OCI-LY3 (cell line): ENCODE measurements at regions not wholly inside any gene's neighbourhood (a gene's known extent, or its start where the extent isn't known, plus 50 kb on each side); places are given as distances from the start of the nearest gene placed in this dataset.

Source experiments
- H2AFZ ChIP-seq: fragments of 200-600, 300-600 bp; shearing (Covaris generic); 2 replicates; pipeline ENCODE4 v1.6.0; 2014; ENCODE audit warnings: antibody characterized with exemption, low read depth, low read length
- H3K27ac ChIP-seq: fragments of 200-600, 300-600 bp; sonication (generic); 2 replicates; pipeline ENCODE4 v1.5.1; 2014; ENCODE audit warnings: mild to moderate bottlenecking, low read length, moderate library complexity, mixed read lengths
- H3K27me3 ChIP-seq: fragments of 200-600, 300-600 bp; sonication (generic); 2 replicates; pipeline ENCODE4 v1.6.1; 2014; ENCODE audit warnings: low read depth, low read length, mixed read lengths
- H3K36me3 ChIP-seq: fragments of 200-600, 300-600 bp; sonication (generic); replicated peaks from 2 replicates; pipeline ENCODE3; 2014; ENCODE audit warnings: low read depth, low read length, mixed read lengths
- H3K4me1 ChIP-seq: fragments of 300-600, 200-600 bp; sonication (generic); 2 replicates; pipeline ENCODE4 v1.6.1; 2014; ENCODE audit warnings: low read length, mixed read lengths
- H3K4me2 ChIP-seq: fragments of 200-600, 300-600 bp; sonication (generic); 2 replicates; pipeline ENCODE4 v1.6.1; 2014; ENCODE audit warnings: low read length, mixed read lengths
- H3K4me3 ChIP-seq: fragments of 300-600, 200-600 bp; sonication (generic); 2 replicates; pipeline ENCODE4 v1.5.1; 2014; ENCODE audit warnings: antibody characterized with exemption, mild to moderate bottlenecking, low read length, moderate library complexity
- H3K79me2 ChIP-seq: fragments of 300-600, 200-600 bp; shearing (Covaris generic); 2 replicates; pipeline ENCODE4 v1.6.1; 2014; ENCODE audit warnings: mild to moderate bottlenecking, low read length, mixed read lengths
- H3K9ac ChIP-seq: fragments of 300-600, 200-600 bp; shearing (Covaris generic); 2 replicates; pipeline ENCODE4 v1.6.0; 2014; ENCODE audit warnings: mild to moderate bottlenecking, low read length, moderate library complexity
- H3K9me3 ChIP-seq: fragments of 200-600, 300-600 bp; shearing (Covaris generic); 2 replicates; pipeline ENCODE4 v1.6.1; 2014; ENCODE audit warnings: low read length, mixed read lengths; ENCODE audit not compliant: insufficient read depth
- H4K20me1 ChIP-seq: fragments of 200-600, 300-600 bp; sonication (generic); 2 replicates; pipeline ENCODE4 v1.6.1; 2016; ENCODE audit warnings: low read length, mixed read lengths; ENCODE audit not compliant: insufficient read depth
- EZH2phosphoT487 ChIP-seq: fragments of 200-600 bp; shearing (Covaris generic); IDR thresholded peaks from 2 replicates; pipeline ENCODE4 v1.6.1; 2018; ENCODE audit warnings: antibody characterized with exemption, mixed run types, low read depth
- TF ChIP-seq, protein P1 (sequence below): fragments of 200-600, 300-600 bp; sonication (generic); IDR thresholded peaks from 2 replicates; pipeline ENCODE4 v1.5.1; 2014; ENCODE audit warnings: antibody characterized with exemption, low read length, low read depth

DNA sequence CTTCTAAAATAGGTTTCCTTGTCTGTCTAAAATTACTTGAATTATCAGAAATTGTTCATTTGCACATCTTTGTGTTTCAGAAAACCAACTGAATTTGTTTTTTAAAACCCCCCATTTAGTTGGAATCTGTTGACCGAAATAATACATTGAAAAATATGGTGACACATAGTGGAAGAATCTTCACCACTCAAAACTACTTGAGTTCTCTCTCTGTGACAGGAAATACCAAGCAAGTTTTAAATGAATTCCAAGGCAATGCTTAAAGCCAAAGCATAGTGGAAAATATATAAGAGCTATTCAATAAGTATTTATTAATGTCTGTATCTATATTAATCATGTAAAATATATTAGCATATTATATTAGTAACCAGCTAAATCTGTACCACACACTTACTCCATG lies 224.9 kb upstream of the COL8A1 start:
- H4K20me1 ChIP-seq: no peaks in the 10 kb centered on the region
- peaks cover 3% of the 10 kb centered on the region for H3K4me1 ChIP-seq
- H3K36me3 ChIP-seq: no peaks in the 10 kb centered on the region
- no peak overlapping the region for H2AFZ ChIP-seq
- no peaks in the 10 kb centered on the region for H3K79me2 ChIP-seq
- no peaks in the 10 kb centered on the region for H3K9me3 ChIP-seq
- H3K9ac ChIP-seq: no peak overlapping the region
- H3K27me3 ChIP-seq: no peaks in the 10 kb centered on the region
- H3K4me3 ChIP-seq: no peak overlapping the region
- H3K4me2 ChIP-seq: no peak overlapping the region
- TF ChIP-seq EZH2phosphoT487: no peak
- TF ChIP-seq, protein P1, sequence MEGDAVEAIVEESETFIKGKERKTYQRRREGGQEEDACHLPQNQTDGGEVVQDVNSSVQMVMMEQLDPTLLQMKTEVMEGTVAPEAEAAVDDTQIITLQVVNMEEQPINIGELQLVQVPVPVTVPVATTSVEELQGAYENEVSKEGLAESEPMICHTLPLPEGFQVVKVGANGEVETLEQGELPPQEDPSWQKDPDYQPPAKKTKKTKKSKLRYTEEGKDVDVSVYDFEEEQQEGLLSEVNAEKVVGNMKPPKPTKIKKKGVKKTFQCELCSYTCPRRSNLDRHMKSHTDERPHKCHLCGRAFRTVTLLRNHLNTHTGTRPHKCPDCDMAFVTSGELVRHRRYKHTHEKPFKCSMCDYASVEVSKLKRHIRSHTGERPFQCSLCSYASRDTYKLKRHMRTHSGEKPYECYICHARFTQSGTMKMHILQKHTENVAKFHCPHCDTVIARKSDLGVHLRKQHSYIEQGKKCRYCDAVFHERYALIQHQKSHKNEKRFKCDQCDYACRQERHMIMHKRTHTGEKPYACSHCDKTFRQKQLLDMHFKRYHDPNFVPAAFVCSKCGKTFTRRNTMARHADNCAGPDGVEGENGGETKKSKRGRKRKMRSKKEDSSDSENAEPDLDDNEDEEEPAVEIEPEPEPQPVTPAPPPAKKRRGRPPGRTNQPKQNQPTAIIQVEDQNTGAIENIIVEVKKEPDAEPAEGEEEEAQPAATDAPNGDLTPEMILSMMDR: no peak
- no peak overlapping the region for H3K27ac ChIP-seq

DNA sequence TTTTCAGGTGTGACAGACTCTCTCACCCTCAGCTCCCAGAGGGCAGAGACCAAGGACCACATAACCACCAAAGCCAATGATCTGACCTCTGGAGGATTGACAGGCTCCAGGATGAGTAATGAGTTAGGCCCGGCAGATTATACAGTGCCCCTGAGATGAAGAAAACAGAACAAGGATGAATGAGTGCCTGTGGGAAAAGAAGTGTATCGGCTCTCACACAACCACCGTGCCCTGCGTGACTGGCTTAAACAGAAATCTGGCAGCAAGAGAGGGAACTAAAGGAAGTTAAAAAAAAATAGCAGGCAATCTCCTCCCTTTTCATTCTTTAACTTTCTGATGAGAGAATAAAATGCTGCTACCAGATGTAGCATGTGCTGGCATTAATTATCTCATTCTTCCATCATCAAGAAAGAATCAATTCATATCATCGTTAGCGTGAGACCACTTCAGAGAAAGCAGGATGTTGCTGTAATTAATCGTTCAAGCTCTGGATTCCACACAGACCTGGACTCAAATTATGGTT lies 227.5 kb upstream of the COL8A1 start:
- no peaks in the 10 kb centered on the region for H3K79me2 ChIP-seq
- H3K27me3 ChIP-seq: no peaks in the 10 kb centered on the region
- no peaks in the 10 kb centered on the region for H4K20me1 ChIP-seq
- H3K4me2 ChIP-seq: no peak overlapping the region
- H3K9ac ChIP-seq: no peak overlapping the region
- H3K36me3 ChIP-seq: no peaks in the 10 kb centered on the region
- no peak overlapping the region for H2AFZ ChIP-seq
- no peaks in the 10 kb centered on the region for H3K9me3 ChIP-seq
- no peaks in the 10 kb centered on the region for H3K4me1 ChIP-seq
- no peak overlapping the region for H3K4me3 ChIP-seq
- H3K27ac ChIP-seq: no peak overlapping the region
- TF ChIP-seq, protein P1: no peak
- TF ChIP-seq EZH2phosphoT487: no peak

DNA sequence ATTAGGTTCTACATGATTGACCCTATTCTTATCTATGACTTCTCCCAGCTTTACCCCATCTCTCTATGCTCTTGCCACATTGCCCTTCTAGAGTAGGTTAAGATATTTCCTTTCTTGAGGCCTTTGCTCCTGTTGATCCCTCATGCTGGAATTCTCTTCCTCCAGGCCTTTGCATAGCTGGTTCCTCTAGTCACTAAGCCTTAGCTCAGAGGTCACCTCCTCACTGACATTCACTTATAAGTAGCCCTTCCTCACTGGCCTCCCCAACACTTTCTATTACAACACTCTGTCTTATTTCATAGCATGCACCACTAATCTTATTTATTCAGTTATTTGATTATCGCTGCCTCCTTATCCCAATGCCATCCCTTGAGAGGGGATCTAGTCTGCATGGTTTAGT lies 228.4 kb upstream of the COL8A1 start:
- TF ChIP-seq, protein P1: no peak
- no peak for TF ChIP-seq EZH2phosphoT487
- no peaks in the 10 kb centered on the region for H3K36me3 ChIP-seq
- H3K27me3 ChIP-seq: no peaks in the 10 kb centered on the region
- no peak overlapping the region for H3K27ac ChIP-seq
- H3K4me2 ChIP-seq: no peak overlapping the region
- H2AFZ ChIP-seq: no peak overlapping the region
- H3K4me1 ChIP-seq: no peaks in the 10 kb centered on the region
- H3K4me3 ChIP-seq: no peak overlapping the region
- H4K20me1 ChIP-seq: no peaks in the 10 kb centered on the region
- H3K9ac ChIP-seq: no peak overlapping the region
- no peaks in the 10 kb centered on the region for H3K9me3 ChIP-seq
- H3K79me2 ChIP-seq: no peaks in the 10 kb centered on the region

DNA sequence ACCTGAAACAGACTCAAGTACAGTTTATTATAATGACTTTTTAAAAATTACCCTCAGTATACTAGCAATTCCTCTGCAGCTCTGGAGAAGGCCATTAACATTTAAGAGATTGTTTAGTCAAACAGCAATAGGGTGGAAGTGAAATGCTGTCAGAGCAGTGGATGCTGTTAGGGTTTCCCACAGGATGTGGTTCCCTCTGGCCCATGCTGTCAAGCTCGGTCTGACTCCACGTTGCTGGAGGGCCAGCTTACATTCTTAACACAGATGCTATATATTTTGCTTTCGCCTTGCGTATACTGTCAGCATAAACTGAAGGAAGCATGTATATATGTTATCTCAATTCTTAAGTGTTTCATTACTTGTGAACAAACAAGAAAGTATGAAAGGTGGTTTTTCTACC lies 231.1 kb upstream of the COL8A1 start:
- no peaks in the 10 kb centered on the region for H3K36me3 ChIP-seq
- H3K79me2 ChIP-seq: no peaks in the 10 kb centered on the region
- H3K9me3 ChIP-seq: no peaks in the 10 kb centered on the region
- H3K27me3 ChIP-seq: no peaks in the 10 kb centered on the region
- H3K27ac ChIP-seq: no peak overlapping the region
- no peak overlapping the region for H3K9ac ChIP-seq
- no peaks in the 10 kb centered on the region for H4K20me1 ChIP-seq
- no peak overlapping the region for H3K4me3 ChIP-seq
- no peaks in the 10 kb centered on the region for H3K4me1 ChIP-seq
- TF ChIP-seq EZH2phosphoT487: no peak
- TF ChIP-seq, protein P1: no peak
- H2AFZ ChIP-seq: no peak overlapping the region
- H3K4me2 ChIP-seq: no peak overlapping the region
